ENCODE measurements at regions not wholly inside any gene's neighbourhood (a gene's known extent, or its start where the extent isn't known, plus 50 kb on each side); places are given as distances from the start of the nearest gene placed in this dataset.

DNA sequence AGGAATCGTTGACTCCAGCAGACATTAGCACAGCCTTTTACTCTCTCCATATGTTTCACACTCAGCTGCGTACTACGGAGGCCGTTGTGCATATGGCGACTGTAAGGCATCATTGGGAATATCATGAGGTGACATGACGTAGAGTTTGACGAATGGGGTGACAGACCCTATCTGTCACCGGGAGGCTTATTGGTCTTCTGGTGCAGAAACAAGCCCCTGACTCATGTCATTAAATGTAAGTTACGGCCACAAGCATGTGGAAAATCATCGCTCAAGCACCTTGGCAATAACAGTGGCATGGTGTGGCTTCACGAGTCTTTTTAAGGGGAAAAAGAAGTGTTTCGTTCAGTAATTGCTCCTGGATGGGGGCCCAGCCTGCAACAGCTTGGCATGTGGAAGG lies 115.2 kb upstream of the LRPAP1 start:
- TF ChIP-seq, protein P1, sequence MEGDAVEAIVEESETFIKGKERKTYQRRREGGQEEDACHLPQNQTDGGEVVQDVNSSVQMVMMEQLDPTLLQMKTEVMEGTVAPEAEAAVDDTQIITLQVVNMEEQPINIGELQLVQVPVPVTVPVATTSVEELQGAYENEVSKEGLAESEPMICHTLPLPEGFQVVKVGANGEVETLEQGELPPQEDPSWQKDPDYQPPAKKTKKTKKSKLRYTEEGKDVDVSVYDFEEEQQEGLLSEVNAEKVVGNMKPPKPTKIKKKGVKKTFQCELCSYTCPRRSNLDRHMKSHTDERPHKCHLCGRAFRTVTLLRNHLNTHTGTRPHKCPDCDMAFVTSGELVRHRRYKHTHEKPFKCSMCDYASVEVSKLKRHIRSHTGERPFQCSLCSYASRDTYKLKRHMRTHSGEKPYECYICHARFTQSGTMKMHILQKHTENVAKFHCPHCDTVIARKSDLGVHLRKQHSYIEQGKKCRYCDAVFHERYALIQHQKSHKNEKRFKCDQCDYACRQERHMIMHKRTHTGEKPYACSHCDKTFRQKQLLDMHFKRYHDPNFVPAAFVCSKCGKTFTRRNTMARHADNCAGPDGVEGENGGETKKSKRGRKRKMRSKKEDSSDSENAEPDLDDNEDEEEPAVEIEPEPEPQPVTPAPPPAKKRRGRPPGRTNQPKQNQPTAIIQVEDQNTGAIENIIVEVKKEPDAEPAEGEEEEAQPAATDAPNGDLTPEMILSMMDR (IDR thresholded peaks at IDR 0.05; ENCODE audit: insufficient read depth, missing control alignments): no peak
- DNase-seq (ENCODE audit: insufficient read length, low spot score) (no peak), FAIRE-seq (no peak)

DNA sequence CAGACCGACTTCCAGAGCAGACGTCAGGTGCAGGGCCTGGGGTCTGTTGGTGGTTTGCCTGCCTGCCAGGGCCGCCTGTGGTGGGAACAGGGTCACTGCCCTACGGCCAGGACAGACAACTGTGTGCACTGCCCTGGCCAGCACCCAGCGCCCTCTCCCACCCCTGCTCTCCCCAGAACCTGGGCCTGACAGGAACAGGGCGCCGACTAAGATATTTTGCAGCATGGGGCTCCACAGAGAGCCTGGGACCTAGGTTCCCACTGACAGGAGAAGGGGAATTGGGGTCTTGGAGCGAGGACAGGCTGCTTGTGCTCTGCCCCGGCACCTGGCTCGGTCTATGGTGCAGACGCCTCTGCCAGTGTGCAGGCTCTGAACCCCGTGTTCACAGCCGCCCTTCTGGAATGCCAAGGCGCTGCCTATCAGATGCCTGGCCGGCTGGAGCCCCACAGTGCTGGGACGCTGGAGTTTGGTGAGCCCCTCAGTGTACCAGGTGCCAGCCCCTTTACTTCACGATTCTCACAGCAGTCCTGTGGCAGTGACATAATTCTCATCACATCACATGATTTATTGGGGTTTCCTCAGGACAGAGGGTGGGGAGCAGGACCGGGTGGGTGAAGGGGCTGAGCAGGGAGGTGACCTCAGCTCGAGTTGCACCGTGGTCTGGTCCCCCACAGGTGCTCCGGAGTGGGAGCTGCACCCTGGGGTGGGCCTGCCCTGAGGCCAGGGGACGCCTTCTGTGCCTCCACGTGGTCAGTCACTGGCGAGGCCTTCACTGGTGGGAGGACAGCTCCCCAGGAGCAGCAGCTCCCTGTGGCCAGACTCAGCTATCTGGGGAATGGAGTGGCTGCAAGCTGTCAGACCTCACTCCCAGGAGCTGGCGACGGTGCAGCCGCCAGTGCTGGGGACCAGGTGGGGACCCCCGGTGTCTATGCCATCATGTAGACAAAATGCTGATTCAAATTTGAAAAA lies 113.8 kb upstream of the LRPAP1 start:
- no peak for DNase-seq (ENCODE audit: insufficient read length, low spot score)
- no peak for FAIRE-seq
- TF ChIP-seq, protein P1 (IDR thresholded peaks at IDR 0.05; ENCODE audit: insufficient read depth, missing control alignments): no peak

DNA sequence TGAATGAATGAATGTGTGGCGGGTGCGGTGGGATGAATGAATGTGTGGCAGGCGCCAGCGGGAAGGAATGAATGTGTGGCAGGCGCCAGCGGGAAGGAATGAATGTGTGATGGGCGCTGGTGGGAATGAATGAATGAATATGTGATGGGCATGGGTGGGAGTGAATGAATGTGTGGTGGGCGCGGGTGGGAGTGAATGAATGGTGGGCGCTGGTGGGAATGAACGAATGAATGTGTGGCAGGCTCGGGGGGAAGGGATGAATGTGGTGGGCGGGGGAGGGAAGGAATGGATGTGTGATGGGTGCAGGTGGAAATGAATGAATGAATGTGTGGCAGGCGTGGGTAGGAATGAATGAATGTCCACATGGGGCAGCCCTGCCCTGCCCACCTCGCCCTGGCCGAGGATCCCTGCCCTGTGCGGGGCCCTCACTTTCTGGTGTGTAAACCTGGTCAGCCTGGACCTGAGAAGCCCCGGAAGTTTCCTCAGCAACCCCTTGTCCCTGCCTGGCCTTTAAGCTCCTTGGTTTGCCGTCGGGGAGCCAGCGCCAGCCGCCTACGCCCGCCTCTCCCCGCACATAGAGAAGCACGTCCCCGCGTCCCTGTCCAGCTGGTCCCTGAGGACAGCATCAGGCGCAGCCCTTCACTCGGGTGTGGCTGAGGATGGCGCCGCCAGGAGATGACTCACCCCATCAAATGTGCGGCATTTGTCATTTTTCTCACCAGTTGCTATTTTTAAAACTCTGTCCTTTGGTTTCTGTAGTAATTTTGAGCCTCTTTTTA lies 112.8 kb upstream of the LRPAP1 start:
- TF ChIP-seq, protein P1 (IDR thresholded peaks at IDR 0.05; ENCODE audit: insufficient read depth, missing control alignments): no peak
- FAIRE-seq (no peak), DNase-seq (ENCODE audit: insufficient read length, low spot score) (no peak)

DNA sequence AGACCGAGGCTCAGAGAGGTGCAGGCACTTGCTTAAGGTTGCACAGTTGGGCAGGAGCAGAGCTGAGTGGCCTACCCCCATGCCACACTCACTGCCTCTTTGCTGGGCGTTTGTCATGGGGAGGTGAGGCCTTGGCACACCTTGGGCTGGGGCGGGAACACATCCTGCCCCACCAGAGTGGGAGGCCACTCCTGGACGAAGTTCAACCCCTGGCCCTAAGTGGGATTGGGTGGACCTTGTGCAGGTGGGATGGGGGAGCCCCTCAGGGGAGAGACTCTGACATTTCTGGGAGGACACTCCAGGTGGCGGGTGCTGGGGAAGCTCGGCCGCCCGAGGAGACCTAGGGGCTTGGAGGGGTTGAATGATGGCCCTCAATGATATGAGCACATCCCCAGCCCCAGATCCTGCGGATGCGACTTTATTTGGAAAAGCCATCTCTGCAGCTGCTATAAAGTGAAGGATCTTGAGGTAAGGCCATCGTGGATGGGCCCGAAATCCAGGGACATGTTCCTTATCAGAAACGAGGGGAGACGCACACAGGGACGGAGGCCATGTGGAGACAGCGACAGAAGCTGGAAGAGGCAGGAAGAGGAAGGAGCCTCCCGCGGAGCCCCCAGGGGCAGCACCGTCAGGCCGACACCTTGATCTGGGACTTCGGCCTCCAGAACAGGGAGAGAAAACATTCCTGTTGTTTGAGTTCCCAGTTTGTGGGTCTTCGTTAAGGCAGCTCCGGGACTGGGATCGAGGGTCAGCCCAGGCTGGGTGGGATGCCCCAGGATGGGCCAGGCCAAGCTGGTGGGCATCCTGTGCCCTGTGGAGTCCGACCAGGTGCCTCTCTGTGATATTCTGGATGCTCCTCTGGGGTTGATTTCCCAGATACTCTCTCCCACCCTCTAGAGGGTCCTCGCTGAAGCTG lies 111.6 kb upstream of the LRPAP1 start:
- FAIRE-seq: no peak
- TF ChIP-seq, protein P1 (IDR thresholded peaks at IDR 0.05; ENCODE audit: insufficient read depth, missing control alignments): no peak
- no peak for DNase-seq (ENCODE audit: insufficient read length, low spot score)

DNA sequence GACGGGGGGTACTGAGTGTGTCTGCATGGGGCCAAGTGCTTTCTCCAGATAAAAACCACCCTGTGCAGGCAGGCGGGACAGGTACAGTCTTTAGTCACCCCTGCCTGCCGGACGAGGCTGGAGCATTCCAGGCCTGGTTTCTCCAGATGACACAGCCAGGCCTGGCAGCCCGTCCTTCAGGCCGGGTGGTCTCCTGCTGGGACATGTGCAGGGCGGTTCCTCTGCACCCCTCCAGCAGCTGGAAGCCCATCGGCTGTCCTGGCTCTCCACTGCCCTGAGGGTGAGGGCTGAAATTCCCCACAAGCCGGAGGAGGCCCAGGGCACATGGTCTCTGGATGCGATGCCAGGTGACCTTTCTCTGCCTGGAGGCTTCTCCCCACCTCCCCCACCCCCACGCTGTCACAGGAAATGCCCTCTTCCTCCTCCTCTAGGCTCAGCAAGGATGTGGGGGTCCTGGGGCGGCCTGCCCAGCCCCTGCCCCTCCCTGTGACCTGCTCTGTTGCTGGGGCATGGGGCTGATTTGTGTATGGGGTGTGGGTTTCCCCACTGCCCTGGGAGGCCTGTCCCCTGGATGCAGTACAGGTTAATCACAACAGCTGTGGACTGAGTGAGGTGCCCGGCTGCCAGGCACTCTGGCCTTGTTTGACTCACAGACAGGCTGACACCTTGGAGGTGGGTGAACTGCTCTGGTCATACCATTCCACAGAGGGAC lies 110.7 kb upstream of the LRPAP1 start:
- DNase-seq (ENCODE audit: insufficient read length, low spot score): no peak
- FAIRE-seq: no peak
- TF ChIP-seq, protein P1 (IDR thresholded peaks at IDR 0.05; ENCODE audit: insufficient read depth, missing control alignments): no peak

DNA sequence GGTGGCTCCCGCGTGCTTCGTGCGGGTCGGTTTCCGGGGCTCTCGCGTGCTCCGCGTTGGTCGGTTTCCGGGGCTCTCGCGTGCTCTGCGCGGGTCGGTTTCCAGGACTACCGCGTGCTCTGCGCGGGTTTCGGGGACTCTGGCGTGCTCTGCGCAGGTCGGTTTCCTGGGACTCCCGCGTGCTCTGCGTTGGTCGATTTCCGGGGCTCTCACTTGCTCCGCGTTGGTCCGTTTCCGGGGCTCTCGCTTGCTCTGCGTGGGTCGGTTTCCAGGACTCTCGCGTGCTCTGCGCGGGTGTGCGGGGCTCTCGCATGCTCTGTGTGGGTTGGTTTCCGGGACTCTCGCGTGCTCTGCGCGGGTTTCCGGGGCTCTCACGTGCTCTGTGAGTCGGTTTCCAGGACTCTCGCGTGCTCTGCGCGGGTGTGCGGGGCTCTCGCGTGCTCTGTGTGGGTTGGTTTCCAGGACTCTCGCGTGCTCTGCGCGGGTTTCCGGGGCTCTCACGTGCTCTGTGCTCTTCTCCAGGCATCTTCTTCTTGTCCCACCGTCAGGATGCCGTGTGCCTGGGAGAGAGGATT lies 109.9 kb upstream of the LRPAP1 start:
- FAIRE-seq (no peak), DNase-seq (ENCODE audit: insufficient read length, low spot score) (no peak)
- TF ChIP-seq, protein P1 (IDR thresholded peaks at IDR 0.05; ENCODE audit: insufficient read depth, missing control alignments): no peak

Data from D721Med (cell line).